Gastrocnemius medialis (tissue), 4 donors: ENCODE measurements at regions not wholly inside any gene's neighbourhood (a gene's known extent, or its start where the extent isn't known, plus 50 kb on each side); places are given as distances from the start of the nearest gene placed in this dataset.

Source experiments
- ATAC-seq, 2 donors: fragments of 150-250 bp; one replicate each; pipeline ENCODE4 v1.9.1; 2016
- DNase-seq, 2 donors: peaks; one replicate each; pipeline ENCODE4 v3.0.0-alpha.2; 2019
- H3K27ac ChIP-seq, 4 donors: fragments of 200-600 bp; sonication (generic); 1 replicate in 1 of 4; 2 replicates in 3 of 4; pipeline ENCODE4 v1.5.1; 2016 to 2018; ENCODE audit warnings: mild to moderate bottlenecking in 2 of 4, moderate library complexity in 1 of 4
- H3K27me3 ChIP-seq, 3 donors: fragments of 200-600 bp; sonication (generic) in 2 of 3; 1 replicate in 1 of 3; 2 replicates in 2 of 3; pipeline versions ENCODE4 v1.5.1 to v1.6.0; 2016 to 2019; ENCODE audit warnings: mild to moderate bottlenecking in 1 of 3, moderate library complexity in 1 of 3
- H3K36me3 ChIP-seq, 2 donors: fragments of 200-600 bp; sonication (generic) in 1 of 2; one replicate each; pipeline ENCODE4 v1.5.1; 2017 to 2018
- H3K4me1 ChIP-seq, 2 donors: fragments of 200-600 bp; sonication (generic) in 1 of 2; one replicate each; pipeline ENCODE4 v1.5.1; 2016 to 2017; ENCODE audit warnings: mild to moderate bottlenecking in 2 of 2
- H3K4me3 ChIP-seq, 4 donors: fragments of 200-600 bp; sonication (generic) in 3 of 4; 1 replicate in 1 of 4; 2 replicates in 3 of 4; pipeline ENCODE4 v1.5.1; 2016 to 2019; ENCODE audit warnings: mild to moderate bottlenecking in 2 of 4
- H3K9me3 ChIP-seq, 3 donors: fragments of 200-600 bp; sonication (generic) in 2 of 3; 1 replicate in 1 of 3; 2 replicates in 2 of 3; pipeline ENCODE4 v1.5.1; 2016 to 2019
- CTCF ChIP-seq, 5 experiments: fragments of 450-650 bp in 3 of 5; fragments of 200-600 bp in 2 of 5; sonication (generic) in 2 of 5; IDR thresholded peaks in 4 of 5; conservative IDR thresholded peaks in 1 of 5; 1 replicate in 4 of 5; 2 replicates in 1 of 5; pipeline ENCODE4 v1.5.1; 2016 to 2019; ENCODE audit warnings: antibody characterized with exemption in 5 of 5, mild to moderate bottlenecking in 3 of 5, moderate library complexity in 3 of 5
- POLR2A ChIP-seq, 2 donors: fragments of 450-650 bp; IDR thresholded peaks; one replicate each; pipeline ENCODE4 v1.6.1; 2017; ENCODE audit warnings: antibody characterized with exemption in 2 of 2, mild to moderate bottlenecking in 2 of 2, moderate library complexity in 2 of 2
- in situ Hi-C, 4 donors: fragments of 200-750 bp; cut with MboI; loops; one replicate each; pipeline versions ENCODE4 v1.15.0 to v1.8.0; 2017; ENCODE audit warnings: low sequenced_read_pairs in 4 of 4
- intact Hi-C: fragments of 100-400 bp; cut with DNase I; formaldehyde crosslinking; loops from one replicate; pipeline ENCODE4 v1.15.1; 2023; ENCODE audit warnings: low total_unique reads

GRCh38 chr2:10221976-10222870 lies 80.5 kb upstream of the HPCAL1 start:
- Histone ChIP-seq H3K27me3 (peaks cover 0 to 4% (median 0%) of the 10 kb centered on the region in 3 donors), H3K4me3 (no peak overlapping the region)
- intact Hi-C loops, result no loop called here

GRCh38 chr2:10223471-10223870 lies 79.2 kb upstream of the HPCAL1 start:
- H3K4me1 ChIP-seq, result no peaks in the 10 kb centered on the region
- H3K9me3 ChIP-seq, result no peaks in the 10 kb centered on the region
- TF ChIP-seq POLR2A (IDR thresholded peaks at IDR 0.05) (no peak), CTCF (IDR thresholded peaks at IDR 0.05 in 4 of 5, conservative IDR thresholded peaks at IDR 0.05 in 1 of 5) (no peak)
- H3K27ac ChIP-seq, result no peak overlapping the region
- ATAC-seq (no peak), DNase-seq (no peak)
- no peak overlapping the region for H3K4me3 ChIP-seq
- intact Hi-C loops (no loop called here), in situ Hi-C loops (no loop called here)
- peaks cover 0 to 4% (median 0%) of the 10 kb centered on the region in 3 donors for H3K27me3 ChIP-seq
- H3K36me3 ChIP-seq, result no peaks in the 10 kb centered on the region

More at GRCh38 chr2:10221976-10222870, 80.5 kb upstream of the HPCAL1 start:
- TF ChIP-seq POLR2A (IDR thresholded peaks at IDR 0.05) (no peak), CTCF (IDR thresholded peaks at IDR 0.05 in 4 of 5, conservative IDR thresholded peaks at IDR 0.05 in 1 of 5) (no peak)
- in situ Hi-C loops, result no loop called here
- Histone ChIP-seq H3K36me3 (no peaks in the 10 kb centered on the region), H3K27ac (no peak overlapping the region), H3K9me3 (no peaks in the 10 kb centered on the region), H3K4me1 (no peaks in the 10 kb centered on the region)
- ATAC-seq (no peak), DNase-seq (no peak)

GRCh38 chr2:10223932-10224720 lies 78.6 kb upstream of the HPCAL1 start:
- Histone ChIP-seq H3K4me1 (no peaks in the 10 kb centered on the region), H3K27me3 (peaks cover 0 to 4% (median 0%) of the 10 kb centered on the region in 3 donors), H3K9me3 (no peaks in the 10 kb centered on the region), H3K27ac (no peak overlapping the region), H3K36me3 (no peaks in the 10 kb centered on the region), H3K4me3 (no peak overlapping the region)
- TF ChIP-seq POLR2A (IDR thresholded peaks at IDR 0.05), result no peak
- no peak for TF ChIP-seq CTCF (IDR thresholded peaks at IDR 0.05 in 4 of 5, conservative IDR thresholded peaks at IDR 0.05 in 1 of 5)
- DNase-seq (no peak), ATAC-seq (no peak)
- intact Hi-C loops (no loop called here), in situ Hi-C loops (no loop called here)

GRCh38 chr2:10224734-10225133 lies 78.0 kb upstream of the HPCAL1 start:
- TF ChIP-seq CTCF (IDR thresholded peaks at IDR 0.05 in 4 of 5, conservative IDR thresholded peaks at IDR 0.05 in 1 of 5), result no peak
- TF ChIP-seq POLR2A (IDR thresholded peaks at IDR 0.05), result no peak
- peaks cover 0 to 4% (median 0%) of the 10 kb centered on the region in 3 donors for H3K27me3 ChIP-seq
- in situ Hi-C loops (no loop called here), intact Hi-C loops (no loop called here)
- no peaks in the 10 kb centered on the region for H3K9me3 ChIP-seq
- no peak overlapping the region for H3K4me3 ChIP-seq
- H3K4me1 ChIP-seq, result no peaks in the 10 kb centered on the region
- DNase-seq (no peak), ATAC-seq (no peak)
- no peak overlapping the region for H3K27ac ChIP-seq
- no peaks in the 10 kb centered on the region for H3K36me3 ChIP-seq
